ENCODE measurements at regions not wholly inside any gene's neighbourhood (a gene's known extent, or its start where the extent isn't known, plus 50 kb on each side); places are given as distances from the start of the nearest gene placed in this dataset.

DNA sequence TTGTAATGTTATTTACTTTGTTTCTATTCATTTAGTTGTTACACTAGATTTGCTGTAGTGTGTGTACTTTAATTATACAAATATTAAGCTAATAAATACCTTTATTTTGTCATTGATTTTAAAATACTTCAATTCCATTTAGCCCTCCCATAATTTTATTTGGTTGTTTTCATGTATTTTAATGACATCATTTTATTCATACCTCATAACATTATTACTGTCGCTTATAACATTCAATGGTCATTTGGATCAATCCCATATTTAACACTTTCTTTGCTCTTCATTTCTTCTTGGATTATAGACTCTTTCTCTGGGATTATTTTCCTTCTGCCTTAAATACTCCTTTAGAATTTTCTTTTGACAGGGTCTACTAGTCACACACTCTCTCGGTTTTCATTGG lies 86.6 kb upstream of the CAND1 start:
- H3K9me3 ChIP-seq, result no peaks in the 10 kb centered on the region
- DNase-seq, result no peak
- no peaks in the 10 kb centered on the region for H3K36me3 ChIP-seq
- no peak overlapping the region for H3K27ac ChIP-seq
- intact Hi-C loops (cut with DNase I; ENCODE audit: low total_unique reads) (no loop called here), in situ Hi-C loops (cut with MboI; ENCODE audit: low pct_ligation_motif_present in 1 of 4, low pct_unique_long_range_greater_than_20kb in 1 of 4, low sequenced_read_pairs in 3 of 4) (no loop called here)
- H3K4me1 ChIP-seq, result no peaks in the 10 kb centered on the region
- no peak overlapping the region for H3K4me3 ChIP-seq
- peaks cover 5% of the 10 kb centered on the region for H3K27me3 ChIP-seq
- WGBS, 2 donors (ENCODE audit: low coverage in 1 of 2), result 65 to 68% methylated on average over 2 of the region's 2 CpGs
- TF ChIP-seq EP300 (IDR thresholded peaks at IDR 0.05; ENCODE audit: low read depth) (no peak), POLR2A (IDR thresholded peaks at IDR 0.05) (no peak), POLR2AphosphoS5 (IDR thresholded peaks at IDR 0.05) (no peak)

GRCh38 chr12:67193704-67194103 lies 75.5 kb upstream of the CAND1 start:
- intact Hi-C loops (cut with DNase I; ENCODE audit: low total_unique reads) (no loop called here), in situ Hi-C loops (cut with MboI; ENCODE audit: low pct_ligation_motif_present in 1 of 4, low pct_unique_long_range_greater_than_20kb in 1 of 4, low sequenced_read_pairs in 3 of 4) (no loop called here)
- DNase-seq, result no peak
- H3K36me3 ChIP-seq, result no peaks in the 10 kb centered on the region
- no peak for TF ChIP-seq POLR2A (IDR thresholded peaks at IDR 0.05)
- no peak overlapping the region for H3K4me3 ChIP-seq
- no peak overlapping the region for H3K27ac ChIP-seq
- H3K9me3 ChIP-seq, result no peaks in the 10 kb centered on the region
- H3K4me1 ChIP-seq, result no peaks in the 10 kb centered on the region
- no peaks in the 10 kb centered on the region for H3K27me3 ChIP-seq

- intact Hi-C loops (cut with DNase I; ENCODE audit: low total_unique reads), result no loop called here
- in situ Hi-C loops (cut with MboI; ENCODE audit: low pct_ligation_motif_present in 1 of 4, low pct_unique_long_range_greater_than_20kb in 1 of 4, low sequenced_read_pairs in 3 of 4), result no loop called here
- 0% methylated on average over 1 of the region's 1 CpG; no CpG with 5 or more reads in 1 of the 2 donors for WGBS, 2 donors (ENCODE audit: low coverage in 1 of 2)
Observed at GRCh38 chr12:67200386-67200785, 68.8 kb upstream of the CAND1 start.

GRCh38 chr12:67202011-67202677 lies 67.0 kb upstream of the CAND1 start:
- Histone ChIP-seq H3K27ac (no peak overlapping the region), H3K27me3 (no peaks in the 10 kb centered on the region), H3K36me3 (no peaks in the 10 kb centered on the region), H3K4me3 (no peak overlapping the region), H3K9me3 (no peaks in the 10 kb centered on the region), H3K4me1 (no peaks in the 10 kb centered on the region)
- no peak for TF ChIP-seq EP300 (IDR thresholded peaks at IDR 0.05; ENCODE audit: low read depth)
- TF ChIP-seq POLR2AphosphoS5 (IDR thresholded peaks at IDR 0.05), result no peak
- TF ChIP-seq POLR2A (IDR thresholded peaks at IDR 0.05), result no peak
- TF ChIP-seq, protein P1, sequence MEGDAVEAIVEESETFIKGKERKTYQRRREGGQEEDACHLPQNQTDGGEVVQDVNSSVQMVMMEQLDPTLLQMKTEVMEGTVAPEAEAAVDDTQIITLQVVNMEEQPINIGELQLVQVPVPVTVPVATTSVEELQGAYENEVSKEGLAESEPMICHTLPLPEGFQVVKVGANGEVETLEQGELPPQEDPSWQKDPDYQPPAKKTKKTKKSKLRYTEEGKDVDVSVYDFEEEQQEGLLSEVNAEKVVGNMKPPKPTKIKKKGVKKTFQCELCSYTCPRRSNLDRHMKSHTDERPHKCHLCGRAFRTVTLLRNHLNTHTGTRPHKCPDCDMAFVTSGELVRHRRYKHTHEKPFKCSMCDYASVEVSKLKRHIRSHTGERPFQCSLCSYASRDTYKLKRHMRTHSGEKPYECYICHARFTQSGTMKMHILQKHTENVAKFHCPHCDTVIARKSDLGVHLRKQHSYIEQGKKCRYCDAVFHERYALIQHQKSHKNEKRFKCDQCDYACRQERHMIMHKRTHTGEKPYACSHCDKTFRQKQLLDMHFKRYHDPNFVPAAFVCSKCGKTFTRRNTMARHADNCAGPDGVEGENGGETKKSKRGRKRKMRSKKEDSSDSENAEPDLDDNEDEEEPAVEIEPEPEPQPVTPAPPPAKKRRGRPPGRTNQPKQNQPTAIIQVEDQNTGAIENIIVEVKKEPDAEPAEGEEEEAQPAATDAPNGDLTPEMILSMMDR (IDR thresholded peaks at IDR 0.05), result no peak
- WGBS, 2 donors (ENCODE audit: low coverage in 1 of 2), result 62 to 67% methylated on average over 7 of the region's 7 CpGs
- intact Hi-C loops (cut with DNase I; ENCODE audit: low total_unique reads), result no loop called here
- in situ Hi-C loops (cut with MboI; ENCODE audit: low pct_ligation_motif_present in 1 of 4, low pct_unique_long_range_greater_than_20kb in 1 of 4, low sequenced_read_pairs in 3 of 4), result no loop called here
- DNase-seq, result no peak

More at GRCh38 chr12:67200386-67200785, 68.8 kb upstream of the CAND1 start:
- DNase-seq, result no peak
- no peak overlapping the region for H3K27ac ChIP-seq
- no peaks in the 10 kb centered on the region for H3K4me1 ChIP-seq
- no peak overlapping the region for H3K4me3 ChIP-seq
- H3K27me3 ChIP-seq, result no peaks in the 10 kb centered on the region
- no peaks in the 10 kb centered on the region for H3K9me3 ChIP-seq
- TF ChIP-seq POLR2AphosphoS5 (IDR thresholded peaks at IDR 0.05), result no peak
- no peak for TF ChIP-seq EP300 (IDR thresholded peaks at IDR 0.05; ENCODE audit: low read depth)
- no peak for TF ChIP-seq POLR2A (IDR thresholded peaks at IDR 0.05)
- TF ChIP-seq, protein P1 (IDR thresholded peaks at IDR 0.05), result no peak
- no peaks in the 10 kb centered on the region for H3K36me3 ChIP-seq

GRCh38 chr12:67202678-67203012 lies 66.5 kb upstream of the CAND1 start:
- TF ChIP-seq, protein P1 (IDR thresholded peaks at IDR 0.05), result no peak
- TF ChIP-seq POLR2A (IDR thresholded peaks at IDR 0.05) (no peak), POLR2AphosphoS5 (IDR thresholded peaks at IDR 0.05) (no peak), EP300 (IDR thresholded peaks at IDR 0.05; ENCODE audit: low read depth) (no peak)
- Histone ChIP-seq H3K27me3 (no peaks in the 10 kb centered on the region), H3K4me3 (no peak overlapping the region), H3K4me1 (no peaks in the 10 kb centered on the region), H3K36me3 (no peaks in the 10 kb centered on the region), H3K27ac (no peak overlapping the region), H3K9me3 (no peaks in the 10 kb centered on the region)
- in situ Hi-C loops (cut with MboI; ENCODE audit: low pct_ligation_motif_present in 1 of 4, low pct_unique_long_range_greater_than_20kb in 1 of 4, low sequenced_read_pairs in 3 of 4), result no loop called here
- intact Hi-C loops (cut with DNase I; ENCODE audit: low total_unique reads), result no loop called here
- 70 to 72% methylated on average over 3 of the region's 3 CpGs for WGBS, 2 donors (ENCODE audit: low coverage in 1 of 2)
- no peak for DNase-seq

All from transverse colon (tissue), 4 donors.